Right atrium auricular region (tissue), 2 donors: ENCODE measurements at regions not wholly inside any gene's neighbourhood (a gene's known extent, or its start where the extent isn't known, plus 50 kb on each side); places are given as distances from the start of the nearest gene placed in this dataset.

Experiments used
- DNase-seq: peaks from one replicate; pipeline ENCODE4 v3.0.0-alpha.2; 2019; ENCODE audit warnings: low spot score
- H3K27ac ChIP-seq, 2 donors: fragments of 200-600 bp; sonication (generic); 1 replicate in 1 of 2; 2 replicates in 1 of 2; pipeline ENCODE4 v1.5.1; 2016 to 2019
- H3K27me3 ChIP-seq, 2 donors: fragments of 200-600 bp; sonication (generic); one replicate each; pipeline versions ENCODE4 v1.5.1 to v1.6.0; 2017 to 2019
- H3K36me3 ChIP-seq: fragments of 200-600 bp; sonication (generic); one replicate; pipeline ENCODE4 v1.5.1; 2016
- H3K4me1 ChIP-seq, 2 donors: fragments of 200-600 bp; sonication (generic); one replicate each; pipeline versions ENCODE4 v1.5.1 to v1.6.0; 2017 to 2019
- H3K4me3 ChIP-seq, 2 donors: fragments of 200-600 bp; sonication (generic); 1 replicate in 1 of 2; 2 replicates in 1 of 2; pipeline ENCODE4 v1.5.1; 2017 to 2019; ENCODE audit warnings: mild to moderate bottlenecking in 1 of 2, moderate library complexity in 1 of 2
- H3K9me3 ChIP-seq, 2 donors: fragments of 200-600 bp; sonication (generic); one replicate each; pipeline ENCODE4 v1.5.1; 2019
- TF ChIP-seq, protein P1 (sequence below), 2 donors: fragments of 200-600 bp; sonication (generic); IDR thresholded peaks; one replicate each; pipeline ENCODE4 v1.5.1; 2019; ENCODE audit warnings: antibody characterized with exemption in 2 of 2

DNA sequence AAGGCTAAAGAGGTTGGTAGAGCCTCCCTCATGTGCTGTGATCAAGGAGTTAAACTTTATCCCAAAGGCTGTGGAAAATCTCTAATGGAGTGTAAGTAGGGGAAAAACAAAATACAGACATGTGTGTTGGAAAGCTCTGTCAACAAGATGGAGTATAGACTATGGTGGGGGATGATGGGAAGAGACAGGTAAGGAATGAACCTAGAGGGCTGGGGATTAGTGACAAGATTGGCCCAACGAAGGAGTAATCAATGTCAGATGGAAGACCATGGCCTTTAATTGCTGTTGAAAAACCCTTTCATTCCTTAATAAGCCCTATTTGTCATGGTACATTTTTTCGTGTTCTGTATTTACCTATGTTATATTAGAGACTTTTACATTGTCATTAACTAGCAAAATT, 278.6 kb downstream of the SQOR start:
- H3K36me3 ChIP-seq = no peaks in the 10 kb centered on the region
- TF ChIP-seq, protein P1, sequence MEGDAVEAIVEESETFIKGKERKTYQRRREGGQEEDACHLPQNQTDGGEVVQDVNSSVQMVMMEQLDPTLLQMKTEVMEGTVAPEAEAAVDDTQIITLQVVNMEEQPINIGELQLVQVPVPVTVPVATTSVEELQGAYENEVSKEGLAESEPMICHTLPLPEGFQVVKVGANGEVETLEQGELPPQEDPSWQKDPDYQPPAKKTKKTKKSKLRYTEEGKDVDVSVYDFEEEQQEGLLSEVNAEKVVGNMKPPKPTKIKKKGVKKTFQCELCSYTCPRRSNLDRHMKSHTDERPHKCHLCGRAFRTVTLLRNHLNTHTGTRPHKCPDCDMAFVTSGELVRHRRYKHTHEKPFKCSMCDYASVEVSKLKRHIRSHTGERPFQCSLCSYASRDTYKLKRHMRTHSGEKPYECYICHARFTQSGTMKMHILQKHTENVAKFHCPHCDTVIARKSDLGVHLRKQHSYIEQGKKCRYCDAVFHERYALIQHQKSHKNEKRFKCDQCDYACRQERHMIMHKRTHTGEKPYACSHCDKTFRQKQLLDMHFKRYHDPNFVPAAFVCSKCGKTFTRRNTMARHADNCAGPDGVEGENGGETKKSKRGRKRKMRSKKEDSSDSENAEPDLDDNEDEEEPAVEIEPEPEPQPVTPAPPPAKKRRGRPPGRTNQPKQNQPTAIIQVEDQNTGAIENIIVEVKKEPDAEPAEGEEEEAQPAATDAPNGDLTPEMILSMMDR (IDR thresholded peaks at IDR 0.05) = no peak
- H3K4me1 ChIP-seq = no peaks in the 10 kb centered on the region
- H3K9me3 ChIP-seq = peaks cover 0 to 8% of the 10 kb centered on the region in 2 donors
- DNase-seq = no peak
- H3K27ac ChIP-seq = no peak overlapping the region
- H3K4me3 ChIP-seq = no peak overlapping the region
- no peaks in the 10 kb centered on the region for H3K27me3 ChIP-seq

- TF ChIP-seq, protein P1 (IDR thresholded peaks at IDR 0.05) = no peak
- no peak overlapping the region for H3K27ac ChIP-seq
- H3K9me3 ChIP-seq = no peaks in the 10 kb centered on the region
- H3K4me1 ChIP-seq = no peaks in the 10 kb centered on the region
- DNase-seq = no peak
- no peaks in the 10 kb centered on the region for H3K36me3 ChIP-seq
- no peak overlapping the region for H3K4me3 ChIP-seq
- H3K27me3 ChIP-seq = no peaks in the 10 kb centered on the region
Measured at GRCh38 chr15:45914425-45914824, 279.6 kb downstream of the SQOR start.

GRCh38 chr15:45918839-45919238, 284.0 kb downstream of the SQOR start:
- Histone ChIP-seq H3K9me3 (no peaks in the 10 kb centered on the region), H3K4me1 (no peaks in the 10 kb centered on the region), H3K27ac (no peak overlapping the region), H3K27me3 (no peaks in the 10 kb centered on the region), H3K36me3 (no peaks in the 10 kb centered on the region), H3K4me3 (no peak overlapping the region)
- TF ChIP-seq, protein P1 (IDR thresholded peaks at IDR 0.05) = no peak
- DNase-seq = no peak

DNA sequence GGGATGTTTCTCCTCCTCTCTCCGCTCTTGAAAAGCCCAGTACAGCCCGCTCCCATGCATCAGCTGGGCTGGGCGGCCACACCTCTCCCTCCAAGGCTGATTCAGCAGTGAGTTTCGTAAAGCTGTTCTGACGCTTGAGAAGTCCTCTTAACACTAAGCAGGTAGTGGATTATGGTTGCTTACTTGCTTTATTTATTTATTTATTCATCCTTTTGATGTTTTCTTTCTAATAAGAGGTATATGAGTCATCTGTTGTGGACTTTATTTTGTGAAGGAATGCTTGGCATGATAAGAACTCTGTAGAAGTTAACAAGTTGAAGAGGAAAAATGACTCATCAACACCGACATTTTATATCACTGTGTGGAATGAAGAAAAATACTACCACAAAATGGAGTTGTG, 285.0 kb downstream of the SQOR start:
- TF ChIP-seq, protein P1 (IDR thresholded peaks at IDR 0.05) = no peak
- Histone ChIP-seq H3K36me3 (no peaks in the 10 kb centered on the region), H3K9me3 (no peaks in the 10 kb centered on the region), H3K27ac (no peak overlapping the region), H3K27me3 (no peaks in the 10 kb centered on the region), H3K4me1 (no peaks in the 10 kb centered on the region), H3K4me3 (no peak overlapping the region)
- DNase-seq = no peak

- Histone ChIP-seq H3K27me3 (no peaks in the 10 kb centered on the region), H3K36me3 (no peaks in the 10 kb centered on the region), H3K27ac (no peak overlapping the region), H3K9me3 (no peaks in the 10 kb centered on the region), H3K4me3 (no peak overlapping the region), H3K4me1 (no peaks in the 10 kb centered on the region)
- no peak for DNase-seq
- TF ChIP-seq, protein P1 (IDR thresholded peaks at IDR 0.05) = no peak
Measured at GRCh38 chr15:45921376-45921775, 286.5 kb downstream of the SQOR start.

DNA sequence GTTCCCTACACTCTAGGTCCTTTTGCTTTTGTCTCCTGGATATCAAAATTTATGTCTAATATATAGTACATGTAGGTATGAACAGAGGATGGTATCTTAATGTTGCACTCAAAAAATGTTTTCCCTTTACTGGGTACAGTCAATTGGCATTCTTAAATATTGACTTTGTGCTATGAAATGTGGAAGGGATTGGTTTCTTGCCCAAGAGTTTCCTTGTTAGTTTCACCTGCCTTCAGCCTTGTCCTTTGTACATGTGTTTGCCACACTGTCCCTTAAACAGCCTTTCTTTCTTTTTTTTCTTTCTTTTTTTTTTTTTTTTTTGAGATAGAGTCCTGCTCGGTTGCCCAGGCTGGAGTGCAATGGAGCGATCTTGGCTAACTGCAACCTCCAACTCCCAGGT, 287.1 kb downstream of the SQOR start:
- H3K27me3 ChIP-seq = no peaks in the 10 kb centered on the region
- no peak overlapping the region for H3K4me3 ChIP-seq
- DNase-seq = no peak
- H3K9me3 ChIP-seq = no peaks in the 10 kb centered on the region
- no peak overlapping the region for H3K27ac ChIP-seq
- no peaks in the 10 kb centered on the region for H3K36me3 ChIP-seq
- TF ChIP-seq, protein P1 (IDR thresholded peaks at IDR 0.05) = no peak
- no peaks in the 10 kb centered on the region for H3K4me1 ChIP-seq
